ENCODE measurements at regions not wholly inside any gene's neighbourhood (a gene's known extent, or its start where the extent isn't known, plus 50 kb on each side); places are given as distances from the start of the nearest gene placed in this dataset.
A peak's percentile ranks its signal among the peaks of the same experiment; 100 is the strongest.

GRCh38 chr6:113161018-113161315 lies 696.2 kb upstream of the MARCKS start:
- POLR2A ChIA-PET, result no interaction called here
- Histone ChIP-seq H4K20me1 (ENCODE audit: insufficient read depth) (no peaks in the 10 kb centered on the region), H3K36me3 (replicated peaks in 1 of 2; ENCODE audit: control insufficient read depth in 1 of 2, insufficient read depth in 2 of 2, low read length in 1 of 2) (peaks cover 0 to 5% of the 10 kb centered on the region in 2 experiments), H3K27me3 (ENCODE audit: insufficient read depth) (no peaks in the 10 kb centered on the region), H3K4me1 (ENCODE audit: control insufficient read depth in 1 of 2, insufficient read depth in 2 of 2, low read depth in 1 of 2, low read length in 1 of 2) (no peaks in the 10 kb centered on the region), H3K4me2 (no peak overlapping the region), H3K9me2 (no peaks in the 10 kb centered on the region), H3K9me3 (no peaks in the 10 kb centered on the region), H2AFZ (ENCODE audit: low read depth) (peak overlapping the region; percentile 7; the same call in 1 of the 2 replicates), H3F3A (replicated peaks; ENCODE audit: insufficient read depth) (no peaks in the 10 kb centered on the region), H3K79me2 (ENCODE audit: insufficient read depth) (no peaks in the 10 kb centered on the region), H3K4me3 (ENCODE audit: low read depth in 2 of 2, low read length in 1 of 2) (no peak overlapping the region), H3K27ac (ENCODE audit: low read depth in 2 of 2, low read length in 1 of 2) (no peak overlapping the region), H3K9ac (no peak overlapping the region)
- 86% methylated on average over 1 of the region's 1 CpG for WGBS (ENCODE audit: low lambda C conversion rate)
- no peak for TF ChIP-seq SMC3 (IDR thresholded peaks at IDR 0.05; ENCODE audit: low read depth, low read length)
- TF ChIP-seq ZBTB33 (IDR thresholded peaks at IDR 0.05; ENCODE audit: borderline replicate concordance, low read depth), result no peak
- no peak for TF ChIP-seq SIN3A (IDR thresholded peaks at IDR 0.05; ENCODE audit: borderline replicate concordance, low read depth, low read length)
- TF ChIP-seq EZH2phosphoT487 (IDR thresholded peaks at IDR 0.05; ENCODE audit: borderline replicate concordance, low read depth), result no peak
- no peak for TF ChIP-seq JUND (IDR thresholded peaks at IDR 0.05)
- TF ChIP-seq USF1 (IDR thresholded peaks at IDR 0.05; ENCODE audit: borderline replicate concordance, low read depth), result no peak
- TF ChIP-seq ELF1 (IDR thresholded peaks at IDR 0.05), result no peak
- TF ChIP-seq NFIC (IDR thresholded peaks at IDR 0.05; ENCODE audit: borderline replicate concordance), result no peak
- no peak for TF ChIP-seq CHD2 (IDR thresholded peaks at IDR 0.05; ENCODE audit: low read length, partially characterized antibody)
- no peak for TF ChIP-seq RAD21 (IDR thresholded peaks at IDR 0.05; ENCODE audit: low read length)
- no peak for TF ChIP-seq MEF2A (IDR thresholded peaks at IDR 0.05; ENCODE audit: borderline replicate concordance, low read depth)
- no peak for TF ChIP-seq RCOR1 (IDR thresholded peaks at IDR 0.05; ENCODE audit: low read length)
- TF ChIP-seq IRF3 (IDR thresholded peaks at IDR 0.05; ENCODE audit: low read depth, low read length), result no peak
- DNase-seq, result no peak
- CTCF ChIA-PET, result interaction anchor here (0.6 kb wide), 1 partner anchor 219 kb away, joined by 3 read pairs; no protein-coding TSS in a partner anchor

GRCh38 chr6:113162739-113163138 lies 694.4 kb upstream of the MARCKS start:
- no peak overlapping the region for H3K9ac ChIP-seq
- peaks cover 0 to 5% of the 10 kb centered on the region in 2 experiments for H3K36me3 ChIP-seq (replicated peaks in 1 of 2; ENCODE audit: control insufficient read depth in 1 of 2, insufficient read depth in 2 of 2, low read length in 1 of 2)
- H3K27me3 ChIP-seq (ENCODE audit: insufficient read depth), result no peaks in the 10 kb centered on the region
- no peak for DNase-seq
- ChIA-PET CTCF (no interaction called here), POLR2A (no interaction called here)
- no peaks in the 10 kb centered on the region for H3K79me2 ChIP-seq (ENCODE audit: insufficient read depth)
- no peaks in the 10 kb centered on the region for H3F3A ChIP-seq (replicated peaks; ENCODE audit: insufficient read depth)
- no peak overlapping the region for H2AFZ ChIP-seq (ENCODE audit: low read depth)
- H3K9me3 ChIP-seq, result no peaks in the 10 kb centered on the region
- no peaks in the 10 kb centered on the region; a peak in 1 of 4 replicates for H3K4me1 ChIP-seq (ENCODE audit: control insufficient read depth in 1 of 2, insufficient read depth in 2 of 2, low read depth in 1 of 2, low read length in 1 of 2)
- no peak overlapping the region for H3K4me2 ChIP-seq
- H3K27ac ChIP-seq (ENCODE audit: low read depth in 2 of 2, low read length in 1 of 2), result no peak overlapping the region
- H4K20me1 ChIP-seq (ENCODE audit: insufficient read depth), result no peaks in the 10 kb centered on the region
- no peaks in the 10 kb centered on the region for H3K9me2 ChIP-seq
- H3K4me3 ChIP-seq (ENCODE audit: low read depth in 2 of 2, low read length in 1 of 2), result no peak overlapping the region
- WGBS (ENCODE audit: low lambda C conversion rate), result 96% methylated on average over 1 of the region's 1 CpG
- TF ChIP-seq NRF1 (IDR thresholded peaks at IDR 0.05; ENCODE audit: low read depth, low read length), result no peak
- TF ChIP-seq RFX5 (IDR thresholded peaks at IDR 0.05; ENCODE audit: low read length), result no peak
- no peak for TF ChIP-seq TEAD4 (IDR thresholded peaks at IDR 0.05; ENCODE audit: borderline replicate concordance, insufficient read depth)
- no peak for TF ChIP-seq JUND (IDR thresholded peaks at IDR 0.05)
- no peak for TF ChIP-seq TAF1 (IDR thresholded peaks at IDR 0.05; ENCODE audit: borderline replicate concordance, low read depth, low read length)
- TF ChIP-seq CTCF (IDR thresholded peaks at IDR 0.05), result no peak
- TF ChIP-seq FOSL2 (IDR thresholded peaks at IDR 0.05; ENCODE audit: borderline replicate concordance, low read depth), result no peak
- TF ChIP-seq GABPA (IDR thresholded peaks at IDR 0.05; ENCODE audit: low read depth), result no peak
- TF ChIP-seq TCF12 (IDR thresholded peaks at IDR 0.05), result no peak
- TF ChIP-seq USF2 (IDR thresholded peaks at IDR 0.05; ENCODE audit: borderline replicate concordance, low read depth, low read length), result no peak
- no peak for TF ChIP-seq RXRA (IDR thresholded peaks at IDR 0.05; ENCODE audit: borderline replicate concordance, low read depth)
- no peak for TF ChIP-seq IRF3 (IDR thresholded peaks at IDR 0.05; ENCODE audit: low read depth, low read length)

Data from SK-N-SH (cell line).